Stimulated activated naive CD4-positive, alpha-beta T cell treated with Interleukin-2 at 50 U/mL for 16 hours (primary cell): ENCODE measurements at regions not wholly inside any gene's neighbourhood (a gene's known extent, or its start where the extent isn't known, plus 50 kb on each side); places are given as distances from the start of the nearest gene placed in this dataset.
"Not testable (repeated sequence)": the region's sequence is repeated elsewhere in the genome, so short reads cannot be mapped to it uniquely, and the experiment has no call there.

Source experiments
- DNase-seq: peaks from one replicate; lab custom pipeline; 2025; lab: John Stamatoyannopoulos, UW

DNA sequence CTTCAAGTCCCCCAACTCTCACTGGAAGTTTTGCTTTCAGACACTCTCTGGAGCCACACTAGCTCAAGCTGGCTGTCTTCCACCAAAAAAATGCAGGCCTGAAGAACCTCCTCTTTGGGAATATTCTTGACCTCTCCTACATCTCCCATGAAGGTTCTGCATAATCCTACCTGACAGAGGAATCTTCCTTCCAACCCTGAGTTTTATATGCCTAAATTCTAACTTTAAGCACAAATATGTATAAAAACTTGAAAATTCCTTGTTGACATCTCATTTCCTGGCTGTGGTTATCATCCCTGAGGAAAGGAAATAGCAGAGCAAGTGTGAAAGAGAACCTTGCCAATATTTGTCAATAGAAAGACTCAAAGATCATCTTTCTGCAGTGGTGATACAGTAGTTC, 249.0 kb downstream of the LPIN1 start:
- no peak for DNase-seq

DNA sequence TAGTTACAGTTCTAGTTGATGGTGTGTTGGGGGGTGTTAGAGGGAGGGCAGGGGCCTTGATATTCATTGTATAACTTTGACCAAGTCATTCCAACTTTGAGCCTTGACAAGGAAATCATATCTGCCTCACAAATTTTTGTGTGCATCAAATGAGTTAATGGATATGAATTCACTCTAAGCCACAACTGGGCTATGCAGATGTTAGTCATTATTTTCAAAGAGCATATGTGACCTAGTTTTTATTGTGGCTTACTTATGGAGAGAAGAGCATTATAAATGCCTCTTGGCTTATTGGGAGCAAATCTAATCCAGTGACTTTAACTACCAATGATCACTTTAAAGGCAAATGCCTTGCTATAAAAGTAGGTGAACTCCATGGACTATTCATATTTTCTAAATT, 250.2 kb downstream of the LPIN1 start:
- DNase-seq, result no peak

DNA sequence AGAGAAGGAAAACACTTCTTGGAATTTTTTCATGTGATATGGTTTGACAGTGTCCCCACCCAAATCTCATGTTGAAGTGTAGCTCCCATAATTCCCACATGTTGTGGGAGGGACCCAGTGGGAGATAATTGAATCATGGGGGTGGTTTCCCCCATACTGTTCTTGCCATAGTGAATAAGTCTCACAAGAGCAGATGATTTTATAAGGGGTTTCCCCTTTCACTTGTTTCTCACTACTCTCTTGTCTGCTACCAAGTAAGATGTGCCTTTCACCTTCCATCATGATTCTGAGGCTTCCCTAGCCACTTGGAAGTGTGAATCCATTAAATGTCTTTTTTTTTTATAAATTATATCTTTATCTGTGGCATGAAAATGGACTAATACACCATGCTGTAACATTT, 250.7 kb downstream of the LPIN1 start:
- DNase-seq, result no peak

DNA sequence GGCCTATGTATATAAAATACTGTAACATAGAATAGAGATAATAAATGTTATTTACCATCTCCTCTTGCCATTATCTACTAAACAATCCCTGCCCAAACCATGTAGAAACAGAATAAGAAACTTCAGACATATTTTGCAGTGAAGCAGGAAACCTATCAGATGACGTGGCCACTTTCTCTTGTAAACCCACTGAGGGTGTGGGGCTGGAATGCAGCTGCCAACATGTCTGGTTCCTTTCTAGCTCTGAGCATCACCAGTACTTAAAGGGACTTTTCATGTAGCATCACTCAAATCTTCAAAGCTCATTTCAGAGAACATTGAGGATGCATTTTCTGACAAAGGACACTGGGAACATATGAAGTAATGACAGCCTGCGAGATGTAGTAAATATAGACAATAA, 251.8 kb downstream of the LPIN1 start:
- peak; percentile 5 for DNase-seq

DNA sequence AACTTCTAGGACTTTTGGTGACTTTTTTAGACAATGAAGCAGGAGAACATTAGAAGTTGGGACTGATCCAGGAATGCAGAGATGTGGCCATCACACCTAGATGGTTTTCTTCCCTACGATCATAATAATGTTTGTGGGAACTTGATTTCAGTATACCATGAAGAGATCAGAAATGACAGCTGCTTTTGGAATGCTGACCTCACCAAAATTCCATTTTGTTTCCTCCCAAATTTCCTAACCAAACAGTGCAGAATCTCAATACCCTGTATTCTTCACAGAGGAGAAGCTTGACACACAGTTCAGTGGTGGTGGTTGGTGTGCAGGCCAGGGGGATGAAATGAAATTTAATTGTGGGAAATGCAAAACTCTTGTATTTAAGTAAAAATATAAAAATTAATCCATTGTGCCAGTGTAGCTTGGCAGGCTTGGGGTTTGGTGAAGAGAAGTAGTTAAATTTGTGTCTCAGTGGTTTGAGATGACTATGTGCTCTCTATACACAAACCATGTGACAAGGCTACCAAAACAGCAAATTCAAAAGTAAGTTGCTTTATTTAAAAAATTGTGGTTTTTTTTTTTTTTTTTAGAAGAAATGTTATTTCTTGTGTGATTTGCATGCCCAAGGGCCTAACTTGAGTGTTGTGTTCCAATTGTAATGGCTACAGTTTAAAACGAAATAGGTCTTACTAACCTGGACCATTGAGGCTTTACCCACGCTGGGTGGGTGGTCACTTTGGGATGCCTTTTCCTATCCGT, 252.4 kb downstream of the LPIN1 start:
- DNase-seq, result no peak

DNA sequence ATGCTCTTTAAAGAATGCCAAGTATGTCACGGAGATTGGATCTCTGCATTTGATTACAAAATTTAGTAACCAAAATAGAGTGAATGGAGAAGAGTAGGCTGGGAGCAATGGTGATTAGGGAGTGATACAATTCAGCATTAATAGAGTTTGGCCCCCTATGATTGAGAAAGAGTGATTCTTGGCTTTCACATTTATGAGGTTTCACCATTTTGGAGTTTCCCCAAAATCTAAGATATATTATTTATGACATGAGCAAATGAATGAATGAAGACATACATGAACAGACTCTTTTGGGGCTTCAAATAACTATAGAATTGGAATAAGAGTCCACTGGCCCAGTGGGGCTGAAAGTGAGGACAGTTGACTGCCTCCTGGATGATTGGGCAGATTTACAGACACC, 255.2 kb downstream of the LPIN1 start:
- no peak for DNase-seq

DNA sequence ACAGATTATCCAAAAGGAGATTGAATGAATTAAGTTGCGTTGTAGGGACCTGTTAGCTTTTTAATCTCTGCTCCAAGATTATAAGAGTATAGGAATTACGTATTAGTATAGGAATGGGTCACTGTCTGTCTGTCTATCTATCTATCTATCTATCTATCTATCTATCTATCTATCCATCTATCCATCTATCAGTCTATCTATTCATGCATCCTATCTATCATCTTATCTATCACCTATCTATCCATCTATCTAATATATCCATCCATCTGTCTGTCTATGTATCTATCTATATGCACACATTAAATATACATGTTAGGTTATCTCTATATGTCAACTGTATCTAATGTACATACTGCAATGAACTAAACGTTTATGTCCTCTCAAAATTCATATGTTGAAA, 255.8 kb downstream of the LPIN1 start:
- DNase-seq, result no peak

DNA sequence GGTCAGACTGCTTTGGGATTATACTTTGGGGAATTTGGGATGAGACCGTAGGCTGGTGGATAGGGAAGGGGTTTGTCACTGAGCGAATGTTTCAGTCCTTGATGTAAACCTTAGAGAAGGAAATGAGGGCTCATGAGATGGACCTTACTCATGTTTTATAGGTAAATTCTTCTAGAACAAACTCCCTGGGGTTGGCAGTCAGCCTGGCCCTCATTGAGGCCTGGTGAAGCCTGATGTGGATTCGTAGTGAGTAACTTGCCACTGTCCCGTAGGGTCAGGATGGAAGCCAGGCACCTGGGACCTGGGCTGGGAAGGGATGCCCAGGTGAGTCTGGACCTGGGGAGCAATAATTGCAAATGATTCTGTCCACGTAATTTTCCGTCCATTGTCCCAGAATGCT, 258.3 kb downstream of the LPIN1 start:
- DNase-seq, result no peak

DNA sequence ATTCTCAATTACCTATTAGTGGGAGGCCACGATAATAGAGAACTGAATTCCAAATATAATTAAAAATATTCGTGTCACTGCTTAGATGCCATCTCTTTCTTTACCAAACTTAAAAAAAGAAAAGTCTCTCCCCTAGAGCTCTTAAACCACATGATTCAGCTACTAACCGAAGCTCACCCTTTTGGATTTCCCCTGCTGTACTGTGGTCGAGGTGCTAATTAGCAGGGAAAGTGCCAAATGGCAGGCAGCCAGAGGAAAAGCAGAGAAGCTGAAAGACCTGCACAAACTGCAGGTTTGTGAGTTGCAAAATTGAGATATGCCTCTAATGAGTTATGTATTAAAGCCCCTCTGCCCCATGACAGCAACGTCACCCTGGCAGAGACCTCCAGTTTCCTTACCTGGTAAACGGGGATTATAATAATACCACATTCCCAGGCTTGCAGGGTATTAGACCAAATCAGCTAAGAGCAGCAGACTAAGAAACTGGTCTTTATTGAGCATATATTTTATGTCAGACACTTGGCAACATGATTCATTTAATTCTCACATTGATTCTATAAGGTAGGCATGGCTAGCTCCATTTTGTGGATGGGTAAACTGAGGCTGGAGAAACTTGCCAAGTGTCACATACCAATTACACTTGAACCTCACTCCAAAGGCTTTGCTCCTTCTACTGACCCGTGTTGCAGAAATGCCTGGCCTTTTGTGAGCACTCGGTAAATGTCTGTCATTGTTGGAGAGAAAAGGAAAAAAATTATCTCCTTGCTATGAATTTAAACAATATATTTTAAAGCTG, 259.7 kb downstream of the LPIN1 start:
- DNase-seq, result peak; percentile 66

DNA sequence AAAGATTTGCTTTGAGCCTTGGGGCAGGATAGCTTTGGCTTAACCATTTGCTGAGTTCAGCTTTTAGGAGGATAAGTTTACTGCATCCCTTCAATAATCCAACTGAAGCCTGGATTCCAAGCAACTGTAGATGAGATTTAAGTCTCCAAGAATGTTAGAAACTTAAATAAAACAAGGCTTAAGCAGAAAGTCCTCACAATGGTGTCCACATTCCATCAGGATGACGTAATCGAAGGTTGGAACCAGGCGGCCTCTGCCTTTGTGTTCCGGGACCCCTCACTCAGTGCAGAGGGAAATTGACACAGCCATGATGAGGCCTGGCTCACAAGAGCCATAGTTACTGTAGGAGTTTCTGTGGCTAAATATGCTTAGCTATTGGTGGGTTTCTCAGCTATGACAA, 260.4 kb downstream of the LPIN1 start:
- DNase-seq, result no peak

DNA sequence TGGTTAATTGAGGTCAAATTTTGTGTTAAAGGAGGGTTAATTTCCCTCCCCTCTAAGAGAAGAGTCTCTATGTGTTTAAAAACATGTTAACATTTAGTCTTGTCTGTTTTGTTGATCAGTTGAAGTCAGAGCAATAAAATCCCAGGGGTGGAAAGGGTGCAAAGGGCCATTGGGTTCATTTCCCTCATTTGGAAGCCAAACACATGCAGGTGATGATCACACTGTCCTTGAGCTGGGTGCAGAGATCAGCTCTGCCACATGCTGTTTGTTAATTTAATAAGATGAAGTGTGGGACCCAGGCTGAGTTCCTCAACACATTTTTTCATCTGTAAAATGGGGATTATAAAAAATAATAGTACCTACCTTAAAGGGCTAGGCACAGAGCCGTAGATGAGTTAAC, 260.9 kb downstream of the LPIN1 start:
- no peak for DNase-seq

DNA sequence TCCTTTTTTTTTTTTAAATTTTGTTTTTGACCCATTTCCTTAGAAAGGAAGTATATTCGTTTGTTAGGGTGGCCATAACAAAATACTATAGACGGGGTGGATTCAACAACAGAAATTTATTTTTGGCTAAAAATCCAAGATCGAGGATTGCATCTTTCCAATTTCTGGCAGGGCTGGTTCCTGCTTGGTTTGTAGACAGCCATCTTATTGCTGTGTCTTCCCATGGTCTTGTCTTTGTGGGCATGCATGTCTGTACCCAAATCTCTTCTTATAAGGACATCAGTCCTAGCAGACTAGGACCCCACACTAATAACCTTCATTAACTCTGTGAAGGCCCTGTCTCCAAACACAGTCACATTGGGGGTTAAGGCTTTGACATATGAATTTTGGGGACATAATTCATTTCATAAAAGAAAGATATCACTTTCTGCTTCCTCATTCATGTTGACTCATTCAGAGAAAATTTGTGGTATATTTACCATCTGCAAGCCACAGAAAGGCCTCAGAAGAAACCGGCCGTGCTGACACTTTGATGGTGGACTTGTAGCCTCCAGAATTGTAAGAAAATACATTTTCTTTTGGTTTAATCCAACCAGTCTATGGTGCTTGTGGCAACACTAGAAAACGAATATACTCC, 262.1 kb downstream of the LPIN1 start:
- no peak for DNase-seq

DNA sequence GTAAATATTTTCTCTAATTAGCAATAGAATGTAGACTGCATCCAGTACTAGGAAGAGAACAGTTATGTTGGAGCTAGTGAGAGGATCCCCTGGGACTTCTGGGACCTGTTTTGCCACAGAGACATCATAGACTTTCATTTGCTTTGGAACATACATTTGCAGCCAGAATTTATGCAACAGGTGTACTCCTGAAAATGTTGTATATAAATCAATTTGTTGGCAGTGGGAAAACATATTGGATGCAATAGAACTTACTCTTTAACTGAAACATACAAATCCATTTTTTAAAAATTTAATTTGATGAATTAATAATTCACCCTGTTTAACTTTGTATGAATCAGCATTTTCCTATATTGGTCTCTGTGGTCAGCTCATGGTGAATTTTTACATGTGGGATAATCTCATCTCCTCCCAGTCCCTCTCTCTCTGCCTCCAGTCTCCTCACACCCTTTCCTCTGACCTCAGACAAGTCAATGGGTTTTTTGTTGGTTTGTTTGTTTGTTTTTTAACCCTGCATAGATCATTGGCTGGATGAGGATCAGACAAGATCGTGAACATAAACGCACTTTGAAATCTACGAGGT, 263.0 kb downstream of the LPIN1 start:
- no peak for DNase-seq

DNA sequence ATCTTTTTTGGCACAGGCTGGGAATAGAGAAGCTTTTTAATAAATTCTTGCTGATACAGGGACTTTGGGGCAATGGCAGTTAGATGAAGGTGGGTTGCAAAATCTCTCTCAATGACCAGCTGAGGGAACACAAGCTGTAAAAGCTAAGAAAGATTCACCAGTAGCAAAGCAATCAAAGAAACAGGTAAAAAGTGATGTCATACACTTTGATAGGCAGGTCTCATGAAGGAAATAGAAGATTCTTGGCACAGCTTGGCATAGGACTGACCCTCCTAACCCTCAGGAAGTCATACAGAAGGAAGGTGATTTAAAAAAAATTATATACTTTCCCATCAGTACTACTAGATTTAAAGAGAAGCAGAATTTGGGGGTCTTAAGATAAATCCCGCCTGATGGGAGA, 263.6 kb downstream of the LPIN1 start:
- DNase-seq, result no peak

DNA sequence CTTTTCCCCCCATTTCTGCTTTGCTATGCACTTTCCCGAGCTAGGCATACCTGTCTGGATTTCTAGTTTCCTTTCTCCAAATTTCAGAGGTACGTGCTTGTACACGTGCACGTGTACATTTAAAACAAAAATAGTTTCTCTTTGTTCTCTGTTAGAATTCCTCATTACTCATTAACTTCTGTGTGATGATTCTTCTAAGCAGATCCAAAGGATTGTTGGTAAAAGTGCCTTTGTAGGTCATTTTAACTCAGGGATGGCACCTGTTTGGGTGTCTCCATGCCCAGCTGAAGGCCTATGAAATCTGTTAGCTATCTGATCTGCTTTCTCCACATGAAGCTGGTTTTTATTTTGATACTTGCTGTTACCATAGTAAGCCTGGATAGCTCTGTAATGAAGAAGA, 264.3 kb downstream of the LPIN1 start:
- no peak for DNase-seq

DNA sequence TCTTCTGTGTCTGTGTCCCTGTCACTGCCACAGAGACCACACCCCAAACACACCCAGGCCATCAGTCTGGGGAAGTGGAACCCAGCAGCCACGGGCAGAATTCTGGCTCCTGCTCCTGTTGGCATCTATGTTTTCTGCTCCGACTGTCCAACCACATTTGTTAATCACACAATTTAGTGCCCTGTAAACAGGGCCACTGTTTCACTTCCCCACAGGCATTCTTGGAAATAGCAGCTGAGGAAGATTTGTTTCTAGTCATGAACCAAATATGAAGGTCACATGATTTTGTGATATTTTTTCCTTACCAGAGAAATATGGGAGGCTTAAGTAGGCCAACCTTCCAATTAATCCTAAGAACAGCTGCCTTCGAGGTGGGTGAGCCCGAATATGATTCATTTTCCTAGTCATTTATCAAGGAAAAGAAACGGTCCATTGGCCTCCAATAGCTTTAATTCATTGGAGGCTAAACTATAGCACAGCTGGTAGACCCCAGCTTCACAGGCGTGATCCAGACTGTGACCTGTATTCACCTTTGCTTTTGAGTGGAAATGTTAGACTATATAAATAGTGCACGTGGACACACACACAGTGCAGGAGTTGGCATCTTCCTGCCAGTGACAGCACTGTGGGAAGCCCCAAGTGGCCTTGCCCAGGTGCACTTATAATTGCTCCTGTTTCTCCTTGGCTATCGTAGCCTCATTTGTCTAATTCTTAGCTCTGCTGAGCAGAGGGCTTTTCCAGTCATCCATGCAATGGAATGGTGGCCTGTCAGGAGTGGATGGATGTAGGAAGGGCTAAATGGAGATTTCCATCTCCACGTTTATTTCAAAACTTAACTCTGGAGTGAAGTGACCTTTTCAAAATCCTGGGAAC, 267.9 kb downstream of the LPIN1 start:
- no peak for DNase-seq

DNA sequence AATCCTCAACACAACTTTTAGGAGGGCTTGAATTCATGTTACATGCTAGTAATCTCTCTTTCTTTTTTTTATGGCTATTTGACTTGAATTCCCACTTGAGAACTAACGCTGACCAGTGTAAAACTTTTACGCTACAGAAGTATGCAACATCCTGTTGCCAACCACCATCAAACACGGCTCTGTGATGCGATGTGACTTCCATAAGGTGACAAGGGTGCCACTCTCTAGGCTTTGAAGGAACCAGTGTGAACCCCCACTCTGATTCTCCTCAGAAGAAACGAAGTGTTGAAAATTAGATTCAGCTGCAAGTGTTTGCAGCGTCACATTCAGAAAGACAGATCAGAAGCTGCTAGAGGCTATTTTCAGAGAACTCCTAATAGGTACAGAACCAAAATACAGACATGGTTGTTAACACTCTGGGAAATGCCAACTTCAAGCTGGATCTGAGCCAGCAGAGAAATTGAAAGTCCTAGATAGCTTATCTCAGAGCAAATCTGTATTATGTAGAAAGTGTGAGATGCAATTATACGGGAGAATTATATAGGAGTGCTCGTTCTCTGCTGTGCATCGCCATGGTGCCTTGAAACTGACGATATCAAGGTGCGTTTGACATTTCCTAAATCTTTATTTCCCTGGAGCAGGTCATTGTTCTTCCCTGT, 271.2 kb downstream of the LPIN1 start:
- DNase-seq, result no peak

DNA sequence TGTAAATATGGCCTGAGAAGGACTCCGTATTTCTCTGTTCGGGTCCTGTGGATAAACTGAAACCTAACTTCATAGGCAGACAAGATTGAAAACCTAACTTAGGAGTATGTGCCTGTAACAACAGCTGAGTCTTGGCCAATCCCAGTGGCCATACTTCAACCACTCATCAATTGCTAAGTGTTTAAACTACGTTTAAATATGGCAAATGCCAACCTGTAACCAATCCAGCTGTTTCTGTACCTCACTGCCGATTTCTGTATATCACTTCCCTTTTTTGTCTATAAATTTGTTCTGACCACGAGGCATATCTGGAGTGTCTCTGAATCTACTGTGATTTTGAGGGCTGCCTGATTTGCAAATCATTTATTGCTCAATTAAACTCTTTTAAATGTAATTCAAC, 272.3 kb downstream of the LPIN1 start:
- DNase-seq, result not testable (repeated sequence)

DNA sequence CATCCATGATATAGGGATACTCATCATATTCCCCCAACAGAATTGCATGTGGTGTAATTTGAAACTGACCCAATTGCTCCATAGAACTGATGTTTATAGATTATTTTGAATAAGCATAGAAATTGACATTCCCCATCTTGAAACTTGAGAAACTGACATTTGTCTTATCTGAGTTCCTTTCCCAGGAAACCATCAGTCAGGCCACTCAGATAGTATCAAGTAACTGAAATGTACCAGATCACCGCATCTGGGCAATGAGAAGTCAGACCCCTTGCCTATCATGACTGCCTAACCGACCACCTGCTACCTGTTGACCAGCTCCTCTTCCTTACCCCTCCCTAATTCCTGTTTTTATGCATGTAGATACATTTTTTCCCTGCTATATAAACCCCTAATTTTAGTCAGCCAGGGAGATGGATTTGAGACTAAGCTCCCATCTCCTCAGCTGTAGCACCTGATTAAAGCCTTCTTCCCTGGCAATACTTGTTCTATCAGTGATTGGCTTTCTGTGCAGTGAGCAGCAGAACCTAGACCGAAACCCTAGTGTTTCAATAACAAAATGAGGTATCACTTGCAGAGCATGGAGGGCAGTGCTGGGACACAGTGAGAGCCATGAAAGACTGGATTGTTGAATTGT, 274.5 kb downstream of the LPIN1 start:
- no peak for DNase-seq

DNA sequence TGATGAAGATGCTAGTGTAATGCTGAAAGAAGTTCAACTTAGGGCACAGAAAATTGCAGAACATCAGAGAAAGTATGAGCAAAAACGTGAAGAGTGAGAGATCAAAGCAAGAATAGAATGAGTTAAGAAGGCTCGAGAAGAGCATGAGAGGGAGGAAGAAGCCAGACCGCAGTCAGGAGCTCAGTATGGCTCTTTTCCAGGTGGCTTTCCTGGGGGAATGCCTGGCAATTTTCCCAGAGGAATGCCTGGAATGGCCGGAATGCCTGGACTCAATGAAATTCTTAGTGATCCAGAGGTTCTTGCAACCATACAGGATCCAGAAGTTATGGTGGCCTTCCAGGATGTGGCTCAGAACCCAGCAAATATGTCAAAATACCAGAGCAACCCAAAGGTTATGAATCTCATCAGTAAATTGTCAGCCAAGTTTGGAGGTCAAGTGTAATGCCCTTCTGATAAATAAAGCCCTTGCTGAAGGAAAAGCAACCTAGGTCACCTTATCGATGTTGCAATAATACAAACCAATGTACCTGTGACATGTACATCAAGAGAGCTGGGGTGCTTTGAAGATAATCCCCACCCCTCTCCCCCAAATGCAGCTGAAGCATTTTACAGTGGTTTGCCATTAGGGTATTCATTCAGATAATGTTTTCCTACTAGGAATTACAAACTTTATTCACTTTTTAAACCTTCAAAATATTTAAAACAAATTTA, 277.9 kb downstream of the LPIN1 start:
- DNase-seq, result not testable (repeated sequence)
